GM19035 (cell line): ENCODE measurements at regions not wholly inside any gene's neighbourhood (a gene's known extent, or its start where the extent isn't known, plus 50 kb on each side); places are given as distances from the start of the nearest gene placed in this dataset.

ENCODE experiments used
- ATAC-seq: cut with Tn5 transposase; IDR thresholded peaks from one replicate; pipeline ENCODE4 v1.9.1; 2021; ENCODE audit not compliant: unreplicated experiment

- no peak for ATAC-seq
These were observed 329.7 kb upstream of the JARID2 start for GRCh38 chr6:14915888-14916832.

- ATAC-seq = no peak
These were observed 328.6 kb upstream of the JARID2 start for GRCh38 chr6:14917109-14917910.

GRCh38 chr6:14918200-14918907 lies 327.5 kb upstream of the JARID2 start:
- ATAC-seq = no peak

GRCh38 chr6:14919038-14919670 lies 326.7 kb upstream of the JARID2 start:
- ATAC-seq = no peak

GRCh38 chr6:14920276-14920675 lies 325.6 kb upstream of the JARID2 start:
- ATAC-seq = no peak

- no peak for ATAC-seq
These were observed 324.7 kb upstream of the JARID2 start for GRCh38 chr6:14921170-14921569.

GRCh38 chr6:14921878-14922671 lies 323.8 kb upstream of the JARID2 start:
- ATAC-seq = no peak

- ATAC-seq = no peak
These were observed 323.0 kb upstream of the JARID2 start for GRCh38 chr6:14922706-14923460.

- no peak for ATAC-seq
These were observed 321.5 kb upstream of the JARID2 start for GRCh38 chr6:14924126-14925024.

- ATAC-seq = no peak
These were observed 320.7 kb upstream of the JARID2 start for GRCh38 chr6:14925025-14925698.

GRCh38 chr6:14925699-14926026 lies 320.2 kb upstream of the JARID2 start:
- no peak for ATAC-seq

- no peak for ATAC-seq
These were observed 318.5 kb upstream of the JARID2 start for GRCh38 chr6:14927398-14927797.

GRCh38 chr6:14929291-14929690 lies 316.6 kb upstream of the JARID2 start:
- no peak for ATAC-seq

- no peak for ATAC-seq
These were observed 315.4 kb upstream of the JARID2 start for GRCh38 chr6:14930366-14930989.

- no peak for ATAC-seq
These were observed 313.2 kb upstream of the JARID2 start for GRCh38 chr6:14932485-14933182.

- no peak for ATAC-seq
These were observed 312.7 kb upstream of the JARID2 start for GRCh38 chr6:14933183-14933544.

GRCh38 chr6:14934013-14934412 lies 311.9 kb upstream of the JARID2 start:
- ATAC-seq = no peak
